DND-41 (cell line): ENCODE measurements at regions not wholly inside any gene's neighbourhood (a gene's known extent, or its start where the extent isn't known, plus 50 kb on each side); places are given as distances from the start of the nearest gene placed in this dataset.

Experiments
- ATAC-seq: fragments of 200-7000 bp; cut with Tn5 transposase; 3 replicates; pipeline ENCODE4 v1.9.1; 2021; ENCODE audit warnings: low read depth; ENCODE audit not compliant: insufficient read depth
- DNase-seq: peaks from one replicate; pipeline ENCODE4 v3.0.0-alpha.2; 2020
- H2AFZ ChIP-seq: 2 replicates; pipeline ENCODE4 v1.6.0; 2012; ENCODE audit warnings: low read depth, low read length
- H3K27ac ChIP-seq: 2 replicates; pipeline ENCODE4 v1.5.1; 2012; ENCODE audit warnings: low read length, inconsistent platforms
- H3K27me3 ChIP-seq: fragments of 200-600 bp; sonication (generic); 2 replicates; pipeline ENCODE4 v1.6.0; 2012; ENCODE audit warnings: low read length, mild to moderate bottlenecking, inconsistent platforms; ENCODE audit not compliant: insufficient read depth, poor library complexity
- H3K36me3 ChIP-seq: 2 replicates; pipeline ENCODE4 v1.5.1; 2012; ENCODE audit warnings: low read length, inconsistent platforms; ENCODE audit not compliant: insufficient read depth
- H3K4me1 ChIP-seq: 2 replicates; pipeline ENCODE4 v1.5.1; 2012; ENCODE audit warnings: mild to moderate bottlenecking, low read length; ENCODE audit not compliant: insufficient read depth
- H3K4me2 ChIP-seq: 2 replicates; pipeline ENCODE4 v1.6.0; 2012; ENCODE audit warnings: mild to moderate bottlenecking, moderate library complexity, low read length, inconsistent platforms; ENCODE audit not compliant: insufficient read depth
- H3K4me3 ChIP-seq, 2 experiments: fragments of 200-600 bp in 1 of 2; shearing (Covaris generic) in 1 of 2; 2 replicates each; pipeline ENCODE4 v1.5.1; 2012 to 2016; ENCODE audit warnings: inconsistent platforms in 2 of 2, low read length in 2 of 2, mild to moderate bottlenecking in 2 of 2, low read depth in 1 of 2, moderate library complexity in 1 of 2
- H3K79me2 ChIP-seq: 2 replicates; pipeline ENCODE4 v1.6.0; 2012; ENCODE audit warnings: low read length, inconsistent platforms; ENCODE audit not compliant: insufficient read depth
- H3K9ac ChIP-seq: 2 replicates; pipeline ENCODE4 v1.6.0; 2012; ENCODE audit warnings: low read depth, mild to moderate bottlenecking, inconsistent platforms, low read length, moderate library complexity
- H3K9me3 ChIP-seq: 2 replicates; pipeline ENCODE4 v1.5.1; 2012; ENCODE audit warnings: low read length, moderate library complexity, mild to moderate bottlenecking, inconsistent platforms; ENCODE audit not compliant: insufficient read depth, severe bottlenecking
- H4K20me1 ChIP-seq: 2 replicates; pipeline ENCODE4 v1.6.0; 2012; ENCODE audit warnings: low read length; ENCODE audit not compliant: insufficient read depth
- EZH2 ChIP-seq: IDR thresholded peaks from 3 replicates; pipeline ENCODE4 v1.6.1; 2012; ENCODE audit warnings: borderline replicate concordance, low read depth, mild to moderate bottlenecking, moderate library complexity, low read length, inconsistent platforms; ENCODE audit not compliant: severe bottlenecking
- TF ChIP-seq, protein P1 (sequence below): IDR thresholded peaks from 2 replicates; pipeline ENCODE4 v1.5.1; 2012; ENCODE audit warnings: borderline replicate concordance, low read length, moderate library complexity, mild to moderate bottlenecking; ENCODE audit not compliant: poor library complexity, severe bottlenecking; ENCODE audit errors: extremely low read depth

DNA sequence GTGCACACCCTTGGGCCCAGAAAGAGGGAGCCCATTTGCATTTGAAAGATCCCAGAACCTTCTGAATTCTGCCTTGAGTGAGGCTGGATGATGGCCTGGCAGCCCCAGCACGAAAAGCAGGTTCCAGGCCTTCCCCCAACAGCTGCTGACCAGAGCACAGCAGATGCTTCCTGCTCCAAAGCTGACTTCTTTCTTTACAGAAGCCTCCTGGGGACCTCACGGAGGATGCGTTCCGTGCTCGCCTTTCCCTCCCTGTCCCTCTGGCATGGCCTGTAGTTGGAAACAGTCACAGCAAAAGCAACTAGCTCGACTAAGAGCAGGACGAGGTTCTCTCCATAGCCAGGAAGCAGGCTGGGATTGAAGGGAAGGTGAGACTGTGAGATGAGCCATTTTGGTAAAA lies 107.7 kb upstream of the B3GAT1 start:
- no peak for ATAC-seq
- no peaks in the 10 kb centered on the region for H4K20me1 ChIP-seq
- H3K27me3 ChIP-seq = no peaks in the 10 kb centered on the region
- H3K9me3 ChIP-seq = no peaks in the 10 kb centered on the region
- DNase-seq = no peak
- peaks cover 18% of the 10 kb centered on the region for H3K4me1 ChIP-seq
- H3K27ac ChIP-seq = no peak overlapping the region
- no peaks in the 10 kb centered on the region for H3K79me2 ChIP-seq
- H3K36me3 ChIP-seq = no peaks in the 10 kb centered on the region
- no peak overlapping the region for H2AFZ ChIP-seq
- H3K4me2 ChIP-seq = no peak overlapping the region
- TF ChIP-seq EZH2 = no peak
- H3K4me3 ChIP-seq = no peak overlapping the region
- H3K9ac ChIP-seq = no peak overlapping the region

DNA sequence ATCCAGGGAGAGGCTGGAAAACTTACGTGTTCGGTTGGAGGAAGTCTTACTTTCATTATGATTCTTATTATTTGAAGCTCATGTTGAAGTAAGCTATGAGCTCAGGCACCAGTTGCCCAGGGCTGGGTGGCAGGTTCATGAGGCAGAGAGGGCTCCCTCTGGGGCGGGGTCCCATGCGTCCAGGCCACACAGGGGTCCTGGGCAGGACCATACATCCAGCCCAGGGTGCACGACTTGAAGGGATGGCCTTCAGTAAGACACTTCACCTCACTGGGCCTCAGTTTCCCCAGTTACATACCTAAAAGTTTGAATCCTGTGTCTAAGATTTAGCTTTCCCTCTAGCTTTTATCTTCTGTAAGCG lies 107.3 kb upstream of the B3GAT1 start:
- Histone ChIP-seq H3K4me2 (no peak overlapping the region), H3K79me2 (no peaks in the 10 kb centered on the region), H3K27me3 (no peaks in the 10 kb centered on the region), H3K9ac (no peak overlapping the region), H3K36me3 (no peaks in the 10 kb centered on the region), H4K20me1 (no peaks in the 10 kb centered on the region), H3K4me1 (peaks cover 18% of the 10 kb centered on the region), H3K4me3 (no peak overlapping the region), H2AFZ (no peak overlapping the region), H3K27ac (no peak overlapping the region), H3K9me3 (no peaks in the 10 kb centered on the region)
- no peak for TF ChIP-seq EZH2
- TF ChIP-seq, protein P1, sequence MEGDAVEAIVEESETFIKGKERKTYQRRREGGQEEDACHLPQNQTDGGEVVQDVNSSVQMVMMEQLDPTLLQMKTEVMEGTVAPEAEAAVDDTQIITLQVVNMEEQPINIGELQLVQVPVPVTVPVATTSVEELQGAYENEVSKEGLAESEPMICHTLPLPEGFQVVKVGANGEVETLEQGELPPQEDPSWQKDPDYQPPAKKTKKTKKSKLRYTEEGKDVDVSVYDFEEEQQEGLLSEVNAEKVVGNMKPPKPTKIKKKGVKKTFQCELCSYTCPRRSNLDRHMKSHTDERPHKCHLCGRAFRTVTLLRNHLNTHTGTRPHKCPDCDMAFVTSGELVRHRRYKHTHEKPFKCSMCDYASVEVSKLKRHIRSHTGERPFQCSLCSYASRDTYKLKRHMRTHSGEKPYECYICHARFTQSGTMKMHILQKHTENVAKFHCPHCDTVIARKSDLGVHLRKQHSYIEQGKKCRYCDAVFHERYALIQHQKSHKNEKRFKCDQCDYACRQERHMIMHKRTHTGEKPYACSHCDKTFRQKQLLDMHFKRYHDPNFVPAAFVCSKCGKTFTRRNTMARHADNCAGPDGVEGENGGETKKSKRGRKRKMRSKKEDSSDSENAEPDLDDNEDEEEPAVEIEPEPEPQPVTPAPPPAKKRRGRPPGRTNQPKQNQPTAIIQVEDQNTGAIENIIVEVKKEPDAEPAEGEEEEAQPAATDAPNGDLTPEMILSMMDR = no peak
- DNase-seq (no peak), ATAC-seq (no peak)

DNA sequence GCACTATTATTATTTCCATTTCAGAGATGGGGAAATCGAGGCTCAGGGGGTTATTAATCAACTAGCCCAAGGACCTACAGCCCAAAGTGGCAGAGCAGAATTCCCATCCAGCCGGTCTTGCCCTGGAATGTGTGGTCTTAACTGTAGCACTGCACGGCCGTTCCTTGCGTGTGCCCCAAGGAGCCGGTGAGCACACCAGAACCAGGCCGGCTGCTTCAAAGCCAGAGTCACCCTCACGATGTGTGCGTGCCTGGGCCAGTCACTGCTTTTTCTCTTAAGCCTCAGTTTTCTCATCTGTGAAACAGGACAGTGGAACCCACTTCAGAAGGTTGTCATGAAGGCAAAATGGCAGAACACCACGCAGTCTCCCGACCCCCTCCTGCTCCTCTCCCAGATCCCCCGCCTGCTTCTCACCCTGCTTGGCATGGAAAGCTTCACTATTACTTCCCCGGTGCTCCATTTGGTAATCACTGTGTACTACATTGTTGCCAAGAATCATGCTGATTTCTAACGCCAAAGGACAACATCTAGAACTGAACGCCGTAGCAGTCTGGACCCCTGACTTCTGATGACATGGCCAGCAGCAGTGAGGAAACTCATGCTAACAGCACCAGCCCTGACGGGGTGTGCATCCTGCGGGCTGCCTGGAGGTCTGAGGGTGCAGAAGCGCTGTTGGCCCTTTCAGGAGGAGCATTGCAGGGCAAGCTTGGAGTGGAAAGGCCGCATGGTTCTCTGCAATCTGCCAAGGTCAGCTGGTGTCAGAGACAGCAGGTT lies 106.8 kb upstream of the B3GAT1 start:
- no peaks in the 10 kb centered on the region for H4K20me1 ChIP-seq
- H3K9ac ChIP-seq = no peak overlapping the region
- H3K9me3 ChIP-seq = no peaks in the 10 kb centered on the region
- no peak overlapping the region for H3K4me2 ChIP-seq
- no peak overlapping the region for H3K4me3 ChIP-seq
- DNase-seq (no peak), ATAC-seq (no peak)
- no peaks in the 10 kb centered on the region for H3K27me3 ChIP-seq
- no peak overlapping the region for H2AFZ ChIP-seq
- H3K27ac ChIP-seq = no peak overlapping the region
- H3K79me2 ChIP-seq = no peaks in the 10 kb centered on the region
- peaks cover 18% of the 10 kb centered on the region for H3K4me1 ChIP-seq
- TF ChIP-seq, protein P1 = no peak
- no peaks in the 10 kb centered on the region for H3K36me3 ChIP-seq

DNA sequence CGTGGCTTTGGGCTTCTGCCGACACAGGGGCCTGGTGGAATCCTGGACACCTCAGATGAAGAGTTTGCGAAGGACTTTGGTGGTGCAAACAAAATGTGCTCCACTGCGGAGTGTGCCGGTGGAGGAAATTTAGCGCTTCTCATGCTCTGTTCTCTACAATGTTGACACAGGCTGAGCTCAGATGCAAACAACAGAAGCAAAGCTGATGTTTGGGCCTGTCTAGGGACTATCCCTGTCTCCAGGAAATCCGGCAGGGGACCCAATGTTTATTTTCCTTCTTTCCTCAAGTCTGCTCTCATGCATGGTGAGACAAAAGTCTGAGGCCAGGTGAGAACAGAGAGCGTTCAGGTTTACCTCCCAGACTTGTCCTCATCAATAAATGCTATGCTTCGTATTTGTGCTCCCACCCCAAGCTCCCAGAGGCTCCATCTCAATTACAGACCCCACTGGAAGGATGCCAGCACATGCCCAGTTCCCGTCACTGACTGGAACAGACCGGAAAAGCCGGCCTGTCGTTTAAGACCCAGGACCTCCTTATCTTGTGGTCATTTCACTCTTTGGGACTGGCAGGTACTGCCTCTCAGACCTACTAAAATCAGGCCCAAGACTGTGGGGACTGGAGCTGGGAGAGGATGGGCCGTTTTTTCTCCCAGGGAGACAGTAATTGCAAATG lies 105.7 kb upstream of the B3GAT1 start:
- no peak for DNase-seq
- Histone ChIP-seq H4K20me1 (no peaks in the 10 kb centered on the region), H3K27ac (no peak overlapping the region), H3K4me1 (peaks cover 18% of the 10 kb centered on the region), H3K36me3 (no peaks in the 10 kb centered on the region), H3K4me3 (no peak overlapping the region), H3K27me3 (no peaks in the 10 kb centered on the region), H3K9ac (no peak overlapping the region), H3K79me2 (no peaks in the 10 kb centered on the region), H3K9me3 (no peaks in the 10 kb centered on the region), H3K4me2 (no peak overlapping the region), H2AFZ (no peak overlapping the region)
- no peak for ATAC-seq
- TF ChIP-seq, protein P1 = no peak
- TF ChIP-seq EZH2 = no peak
